HepG2 (cell line): ENCODE measurements at regions not wholly inside any gene's neighbourhood (a gene's known extent, or its start where the extent isn't known, plus 50 kb on each side); places are given as distances from the start of the nearest gene placed in this dataset.

Experiments used
- ATAC-seq: fragments of 200-7000 bp; cut with Tn5 transposase; 3 replicates; pipeline ENCODE4 v1.9.1; 2020; ENCODE audit warnings: mild to moderate bottlenecking, moderate library complexity
- BruUV-seq: library from RNA; stranded (reverse); fragments of 400-500 nt; replicated peaks from 2 replicates; lab custom pipeline; 2021; lab: Mats Ljungman, UMichigan
- CTCF ChIA-PET: fragments of 300-600 bp; formaldehyde crosslinking; extraction: SDS; loops from one replicate; lab custom pipeline; 2021; ENCODE audit warnings: low total read pairs, inconsistent platforms, low intra/inter-chr PET ratio; lab: Yijun Ruan, JAX
- POLR2A ChIA-PET: fragments of 350-600 bp; sonication (Branson Sonifier 250); formaldehyde crosslinking; loops from one replicate; lab custom pipeline; 2020; ENCODE audit warnings: antibody characterized with exemption, inconsistent platforms; lab: Yijun Ruan, JAX
- DNase-seq: peaks from one replicate; pipeline ENCODE4 v3.0.0-alpha.2; 2015; ENCODE audit warnings: low spot score
- FAIRE-seq: peaks from 3 replicates; lab custom pipeline; 2011; peaks lifted over from hg19 to GRCh38; lab: Jason Lieb, UNC
- H2AFZ ChIP-seq: one replicate; pipeline ENCODE4 v1.6.1; 2011; ENCODE audit warnings: low read length, inconsistent platforms
- H3K27ac ChIP-seq: fragments of 300-600 bp; 3 replicates; pipeline ENCODE4 v1.8.0; 2011; ENCODE audit warnings: mixed run types, mild to moderate bottlenecking, mixed read lengths, low read length, inconsistent platforms; ENCODE audit not compliant: insufficient read depth; ENCODE audit errors: extremely low read length
- H3K27me3 ChIP-seq, 2 experiments: fragments of 200-600 bp in 1 of 2; 2 replicates in 1 of 2; 3 replicates in 1 of 2; pipeline versions ENCODE4 v1.6.0 to v1.8.0; 2011; ENCODE audit warnings: low read length in 2 of 2, mild to moderate bottlenecking in 2 of 2, moderate library complexity in 2 of 2, inconsistent platforms in 1 of 2; ENCODE audit not compliant: insufficient read depth in 2 of 2, control insufficient read depth in 1 of 2
- H3K36me3 ChIP-seq, 2 experiments: fragments of 200-600 bp in 1 of 2; replicated peaks in 1 of 2; 2 replicates in 1 of 2; 3 replicates in 1 of 2; pipeline versions ENCODE4 v1.5.1 to v1.8.0; 2011; ENCODE audit warnings: low read length in 2 of 2, inconsistent platforms in 1 of 2; ENCODE audit not compliant: insufficient read depth in 2 of 2, control insufficient read depth in 1 of 2
- H3K4me1 ChIP-seq: 2 replicates; pipeline ENCODE4 v1.5.1; 2012; ENCODE audit warnings: low read length, inconsistent platforms; ENCODE audit not compliant: insufficient read depth
- H3K4me2 ChIP-seq: 2 replicates; pipeline ENCODE4 v1.6.0; 2011; ENCODE audit warnings: low read depth, low read length, inconsistent platforms
- H3K4me3 ChIP-seq, 3 experiments: fragments of 200-600 bp in 1 of 3; sonication (generic), shearing (Covaris generic) in 1 of 3; replicated peaks in 1 of 3; 2 replicates each; pipeline ENCODE4 v1.5.1; 2011 to 2016; ENCODE audit warnings: low read length in 3 of 3, inconsistent platforms in 2 of 3, low read depth in 2 of 3, mild to moderate bottlenecking in 2 of 3, control low read depth in 1 of 3, mixed read lengths in 1 of 3; ENCODE audit not compliant: insufficient read depth in 1 of 3
- H3K79me2 ChIP-seq: one replicate; pipeline ENCODE4 v1.6.1; 2011; ENCODE audit warnings: low read length, inconsistent platforms; ENCODE audit not compliant: insufficient read depth
- H3K9ac ChIP-seq: 2 replicates; pipeline ENCODE4 v1.6.0; 2011; ENCODE audit warnings: mild to moderate bottlenecking, low read depth, low read length, inconsistent platforms; ENCODE audit not compliant: insufficient read depth
- H3K9me3 ChIP-seq: 2 replicates; pipeline ENCODE4 v1.5.1; 2012; ENCODE audit warnings: mild to moderate bottlenecking, low read length
- H4K20me1 ChIP-seq: 2 replicates; pipeline ENCODE4 v1.6.0; 2011; ENCODE audit warnings: inconsistent platforms, mild to moderate bottlenecking, low read length, moderate library complexity; ENCODE audit not compliant: insufficient read depth
- BRD4 ChIP-seq: sonication (generic); formaldehyde crosslinking; IDR thresholded peaks from 2 replicates; pipeline ENCODE4 v1.4.0; 2020; ENCODE audit warnings: missing genetic modification reagents
- GFI1 ChIP-seq: sonication (generic); formaldehyde crosslinking; IDR thresholded peaks from 2 replicates; pipeline ENCODE4 v1.5.0; 2020; ENCODE audit warnings: missing genetic modification reagents, mild to moderate bottlenecking, borderline replicate concordance
- KAT7 ChIP-seq: IDR thresholded peaks from 2 replicates; pipeline ENCODE4 v1.6.1; 2018; ENCODE audit warnings: borderline replicate concordance, missing compliant biosample characterization
- MTERF4 ChIP-seq: sonication (generic); formaldehyde crosslinking; IDR thresholded peaks from 2 replicates; pipeline ENCODE4 v1.8.0; 2023; ENCODE audit warnings: mild to moderate bottlenecking, missing genetic modification reagents
- SRY ChIP-seq: sonication (generic); formaldehyde crosslinking; IDR thresholded peaks from 2 replicates; pipeline ENCODE4 v1.8.0; 2022; ENCODE audit warnings: mild to moderate bottlenecking, missing genetic modification reagents
- TBX2 ChIP-seq: sonication (generic); formaldehyde crosslinking; IDR thresholded peaks from 2 replicates; pipeline ENCODE4 v1.5.0; 2020; ENCODE audit warnings: missing genetic modification reagents, mild to moderate bottlenecking, borderline replicate concordance
- ZBTB14 ChIP-seq: sonication (generic); formaldehyde crosslinking; IDR thresholded peaks from 2 replicates; pipeline ENCODE4 v1.4.0; 2020; ENCODE audit warnings: missing genetic modification reagents
- ZBTB2 ChIP-seq: sonication (generic); formaldehyde crosslinking; IDR thresholded peaks from 2 replicates; pipeline ENCODE4 v1.8.0; 2022; ENCODE audit warnings: low read depth, missing genetic modification reagents
- ZIK1 ChIP-seq: sonication (generic); formaldehyde crosslinking; IDR thresholded peaks from 2 replicates; pipeline ENCODE4 v1.5.0; 2020; ENCODE audit warnings: mild to moderate bottlenecking, low read depth, missing genetic modification reagents, borderline replicate concordance
- ZNF431 ChIP-seq: sonication (generic); formaldehyde crosslinking; IDR thresholded peaks from 2 replicates; pipeline ENCODE4 v1.9.0; 2022; ENCODE audit warnings: missing genetic modification reagents, low read depth, mild to moderate bottlenecking, borderline replicate concordance
- ZNF496 ChIP-seq: sonication (generic); formaldehyde crosslinking; IDR thresholded peaks from 2 replicates; pipeline ENCODE4 v1.8.1; 2023; ENCODE audit warnings: mild to moderate bottlenecking, moderate library complexity, missing genetic modification reagents; ENCODE audit not compliant: insufficient replicate concordance
- ZNF557 ChIP-seq: sonication (generic); formaldehyde crosslinking; IDR thresholded peaks from 2 replicates; pipeline ENCODE4 v1.4.0; 2020; ENCODE audit warnings: missing genetic modification reagents
- ZNF768 ChIP-seq: sonication (generic); formaldehyde crosslinking; IDR thresholded peaks from 2 replicates; pipeline ENCODE4 v1.4.0; 2020; ENCODE audit warnings: missing genetic modification reagents
- ZNF773 ChIP-seq: sonication (generic); formaldehyde crosslinking; IDR thresholded peaks from 2 replicates; pipeline ENCODE4 v1.4.0; 2020; ENCODE audit warnings: missing genetic modification reagents, borderline replicate concordance
- ZNF839 ChIP-seq: sonication (generic); formaldehyde crosslinking; IDR thresholded peaks from 2 replicates; pipeline ENCODE4 v1.4.0; 2020; ENCODE audit warnings: missing genetic modification reagents, mild to moderate bottlenecking, borderline replicate concordance
- ZSCAN20 ChIP-seq: sonication (generic); formaldehyde crosslinking; IDR thresholded peaks from 2 replicates; pipeline ENCODE4 v1.4.0; 2020; ENCODE audit warnings: missing genetic modification reagents, mild to moderate bottlenecking, borderline replicate concordance
- WGBS: methylation state at CpG from one replicate; pipeline ENCODE4 v1.1.6; 2017; ENCODE audit warnings: low lambda C conversion rate; 5-methylcytosine and 5-hydroxymethylcytosine counted together
- in situ Hi-C: cut with HindIII; loops from 2 replicates; pipeline ENCODE4 v1.10.0; 2017; ENCODE audit warnings: low pct_unique_long_range_greater_than_20kb; ENCODE audit not compliant: extremely low pct_ligation_motif_present
- intact Hi-C: fragments of 100-400 bp; cut with micrococcal nuclease; formaldehyde crosslinking; loops from one replicate; pipeline ENCODE4 v1.10.0; 2022; ENCODE audit not compliant: unreplicated experiment

- Histone ChIP-seq H2AFZ (no peak overlapping the region), H3K4me1 (peaks cover 23% of the 10 kb centered on the region), H3K36me3 (no peaks in the 10 kb centered on the region), H4K20me1 (no peaks in the 10 kb centered on the region), H3K27ac (no peak overlapping the region), H3K79me2 (no peaks in the 10 kb centered on the region), H3K9ac (no peak overlapping the region), H3K4me3 (no peak overlapping the region), H3K4me2 (no peak overlapping the region), H3K27me3 (peaks cover 1 to 34% of the 10 kb centered on the region in 2 experiments; a peak in 3 of 5 replicates), H3K9me3 (no peaks in the 10 kb centered on the region)
- DNase-seq = no peak
- in situ Hi-C loops = no loop called here
- BruUV-seq = no TSS peak
- ATAC-seq = no peak
- CTCF ChIA-PET = no interaction called here
- intact Hi-C loops = no loop called here
- 69% methylated on average over 8 of the region's 8 CpGs for WGBS
- no peak for FAIRE-seq
- TF ChIP-seq ZNF773 (CRISPR knock-in tag) = no peak
- no peak for TF ChIP-seq TBX2 (CRISPR knock-in tag)
- TF ChIP-seq ZBTB2 (CRISPR knock-in tag) = no peak
- no peak for TF ChIP-seq ZSCAN20 (CRISPR knock-in tag)
- no peak for TF ChIP-seq SRY
- TF ChIP-seq KAT7 = no peak
- no peak for TF ChIP-seq MTERF4 (CRISPR knock-in tag)
- TF ChIP-seq ZNF496 (CRISPR knock-in tag) = no peak
- TF ChIP-seq ZNF839 (CRISPR knock-in tag) = no peak
- no peak for TF ChIP-seq ZBTB14
- no peak for TF ChIP-seq ZIK1 (CRISPR knock-in tag)
- TF ChIP-seq GFI1 = no peak
- TF ChIP-seq ZNF431 (CRISPR knock-in tag) = no peak
- no peak for TF ChIP-seq BRD4 (CRISPR knock-in tag)
- no peak for TF ChIP-seq ZNF557
- no peak for TF ChIP-seq ZNF768
- POLR2A ChIA-PET = no interaction called here
These were observed 123.8 kb downstream of the HSD17B3 start for GRCh38 chr9:96178153-96178552.
